AG09309 (cell line): ENCODE measurements at regions not wholly inside any gene's neighbourhood (a gene's known extent, or its start where the extent isn't known, plus 50 kb on each side); places are given as distances from the start of the nearest gene placed in this dataset.
A peak's percentile ranks its signal among the peaks of the same experiment; 100 is the strongest.
"Not testable (repeated sequence)": the region's sequence is repeated elsewhere in the genome, so short reads cannot be mapped to it uniquely, and the experiment has no call there.

Experiments
- DNase-seq: peaks from one replicate; pipeline ENCODE4 v3.0.0-alpha.2; 2010; ENCODE audit warnings: low read depth
- H3K4me3 ChIP-seq: 2 replicates; pipeline ENCODE4 v1.5.1; 2011; ENCODE audit warnings: mild to moderate bottlenecking, low read depth, low read length, moderate library complexity; ENCODE audit not compliant: control insufficient read depth

GRCh38 chr4:9505341-9505740 is 61.1 kb downstream of the DEFB131A start:
- not testable (repeated sequence) for DNase-seq, H3K4me3 ChIP-seq

GRCh38 chr4:9506672-9507071 is 62.5 kb downstream of the DEFB131A start:
- H3K4me3 ChIP-seq, DNase-seq: not testable (repeated sequence)

DNA sequence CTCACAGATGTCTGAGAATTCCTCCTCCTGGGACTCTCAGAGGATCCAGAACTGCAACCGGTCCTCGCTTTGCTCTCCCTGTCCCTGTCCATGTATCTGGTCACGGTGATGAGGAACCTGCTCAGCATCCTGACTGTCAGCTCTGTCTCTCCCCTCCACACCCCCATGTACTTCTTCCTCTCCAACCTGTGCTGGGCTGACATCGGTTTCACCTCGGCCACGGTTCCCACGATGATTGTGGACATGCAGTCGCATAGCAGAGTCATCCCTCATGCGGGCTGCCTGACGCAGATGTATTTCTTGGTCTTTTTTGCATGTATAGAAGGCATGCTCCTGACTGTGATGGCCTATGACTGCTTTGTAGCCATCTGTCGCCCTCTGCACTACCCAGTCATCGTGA is 68.7 kb downstream of the DEFB131A start:
- not testable (repeated sequence) for H3K4me3 ChIP-seq, DNase-seq

- not testable (repeated sequence) for DNase-seq, H3K4me3 ChIP-seq
Measured at GRCh38 chr4:9519631-9520030, 75.4 kb downstream of the DEFB131A start.

- H3K4me3 ChIP-seq, DNase-seq: not testable (repeated sequence)
Measured at GRCh38 chr4:9522903-9523302, 78.7 kb downstream of the DEFB131A start.

GRCh38 chr4:9524406-9524805 is 80.2 kb downstream of the DEFB131A start:
- DNase-seq, H3K4me3 ChIP-seq: not testable (repeated sequence)

DNA sequence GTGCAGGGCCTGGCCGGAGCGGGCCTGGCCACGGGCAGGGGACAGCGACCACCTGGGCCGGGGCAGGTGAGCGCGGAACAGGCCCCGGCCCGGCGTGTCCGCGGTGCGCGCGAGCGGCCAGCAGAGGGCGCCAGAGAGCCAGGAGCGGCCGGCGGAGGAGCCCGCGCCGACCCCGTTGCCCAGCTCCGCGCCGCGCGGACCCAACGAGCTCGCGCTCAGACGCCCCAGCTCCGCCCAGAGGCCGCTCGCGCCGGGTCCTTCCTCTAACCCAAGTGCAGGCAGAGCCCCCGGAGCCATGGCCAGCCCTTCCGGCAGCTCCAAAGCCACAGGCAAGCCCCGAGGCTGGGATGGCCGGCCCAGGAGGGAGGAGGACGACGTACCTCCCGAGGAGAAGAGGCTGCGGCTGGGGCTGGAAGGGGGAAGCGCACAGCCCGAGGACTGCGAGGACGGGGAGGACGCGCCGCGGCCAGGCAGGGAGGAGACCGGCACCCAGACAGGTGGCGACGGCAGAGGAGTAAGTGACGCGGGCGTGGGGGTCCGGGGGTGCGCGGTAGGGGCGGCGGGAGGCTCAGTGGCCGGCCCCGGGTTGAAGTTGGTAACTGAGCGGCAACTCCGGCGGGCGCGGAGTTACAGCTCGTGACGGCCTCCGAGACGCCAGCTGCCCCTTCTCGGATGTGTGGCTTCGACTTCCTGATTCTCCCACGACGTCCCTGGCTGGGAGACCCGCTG is 88.1 kb downstream of the DEFB131A start:
- not testable (repeated sequence) for DNase-seq
- peak overlapping the region; percentile 35 for H3K4me3 ChIP-seq

DNA sequence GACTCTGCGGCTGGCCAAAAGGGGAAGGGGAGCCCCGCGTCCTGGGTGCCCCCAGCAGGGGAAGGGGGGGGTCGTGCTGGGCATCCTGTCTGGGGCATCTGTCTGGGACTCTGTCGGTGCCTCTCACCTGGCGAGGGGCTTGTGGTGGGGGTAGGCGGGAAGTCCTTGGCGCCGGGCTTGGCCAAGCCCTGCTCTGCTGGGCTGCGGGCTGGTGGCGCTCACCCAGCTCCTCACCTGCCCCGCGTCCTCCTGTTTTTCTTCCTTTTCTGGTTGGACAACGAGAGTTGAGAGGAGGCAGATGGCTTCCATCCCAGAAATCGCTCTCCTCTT is 88.6 kb downstream of the DEFB131A start:
- H3K4me3 ChIP-seq, result not testable (repeated sequence)

GRCh38 chr4:9537101-9537500 is 92.9 kb downstream of the DEFB131A start:
- H3K4me3 ChIP-seq, DNase-seq: not testable (repeated sequence)

More for the DNA sequence above, 88.6 kb downstream of the DEFB131A start:
- not testable (repeated sequence) for DNase-seq

GRCh38 chr4:9539939-9540520 is 95.8 kb downstream of the DEFB131A start:
- DNase-seq, H3K4me3 ChIP-seq: not testable (repeated sequence)

GRCh38 chr4:9541388-9541915 is 97.2 kb downstream of the DEFB131A start:
- not testable (repeated sequence) for DNase-seq, H3K4me3 ChIP-seq

GRCh38 chr4:9544851-9545250 is 100.6 kb downstream of the DEFB131A start:
- H3K4me3 ChIP-seq, DNase-seq: not testable (repeated sequence)

- not testable (repeated sequence) for DNase-seq, H3K4me3 ChIP-seq
Measured at GRCh38 chr4:9547470-9547869, 103.3 kb downstream of the DEFB131A start.

DNA sequence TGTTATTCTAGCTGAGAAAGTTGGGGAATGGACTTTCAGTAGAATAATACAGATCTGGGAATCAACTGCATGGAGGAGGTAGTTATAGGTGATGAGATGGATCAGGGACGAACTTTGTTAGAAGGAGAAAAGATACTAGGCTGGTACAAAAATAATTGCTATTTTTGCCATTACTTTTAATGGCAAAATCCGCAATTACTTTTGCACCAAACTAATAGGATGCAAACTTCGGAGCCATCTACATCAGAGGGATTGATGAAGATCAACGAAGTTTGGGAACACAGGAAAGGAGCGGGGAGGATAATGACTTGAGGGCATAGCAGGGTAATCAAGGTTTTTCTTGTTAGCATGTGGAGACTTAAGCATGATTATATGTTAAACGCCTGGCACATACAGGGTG is 111.9 kb downstream of the DEFB131A start:
- DNase-seq, H3K4me3 ChIP-seq: not testable (repeated sequence)

GRCh38 chr4:9577869-9578268 is 133.7 kb downstream of the DEFB131A start:
- DNase-seq, result not testable (repeated sequence)

GRCh38 chr4:9582880-9583279 is 138.7 kb downstream of the DEFB131A start:
- not testable (repeated sequence) for H3K4me3 ChIP-seq, DNase-seq

More at GRCh38 chr4:9577869-9578268, 133.7 kb downstream of the DEFB131A start:
- not testable (repeated sequence) for H3K4me3 ChIP-seq
